IMR-90 (cell line): ENCODE measurements at regions not wholly inside any gene's neighbourhood (a gene's known extent, or its start where the extent isn't known, plus 50 kb on each side); places are given as distances from the start of the nearest gene placed in this dataset.

Experiments used
- ATAC-seq: fragments of 200-7000 bp; cut with Tn5 transposase; 2 replicates; pipeline ENCODE4 v1.9.1; 2020; ENCODE audit warnings: low read depth, mild to moderate bottlenecking, moderate library complexity
- BruUV-seq: library from RNA; stranded (reverse); fragments of 400-500 nt; replicated peaks from 2 replicates; lab custom pipeline; 2021; lab: Mats Ljungman, UMichigan
- CTCF ChIA-PET: fragments of 300-600 bp; formaldehyde crosslinking; extraction: SDS; loops from one replicate; lab custom pipeline; 2021; ENCODE audit warnings: antibody characterized with exemption; lab: Yijun Ruan, JAX
- POLR2A ChIA-PET: fragments of 300-600 bp; sonication (Branson Sonifier 250); formaldehyde crosslinking; loops from one replicate; lab custom pipeline; 2022; ENCODE audit warnings: antibody characterized with exemption; ENCODE audit not compliant: unreplicated experiment; lab: Charles Lee
- DNase-seq: peaks from one replicate; pipeline ENCODE4 v3.0.0; 2013
- H2AFZ ChIP-seq: replicated peaks from 2 replicates; pipeline ENCODE3; 2013; ENCODE audit warnings: low read length, mild to moderate bottlenecking; ENCODE audit not compliant: poor library complexity
- H2AK5ac ChIP-seq: 2 replicates; pipeline ENCODE4 v1.6.1; 2013; ENCODE audit warnings: low read depth, low read length, inconsistent platforms
- H2AK9ac ChIP-seq: replicated peaks from 2 replicates; pipeline ENCODE3; 2013; ENCODE audit warnings: mild to moderate bottlenecking, low read depth, low read length, moderate library complexity; ENCODE audit not compliant: poor library complexity
- H2BK120ac ChIP-seq: 2 replicates; pipeline ENCODE4 v1.6.1; 2013; ENCODE audit warnings: low read depth, low read length, inconsistent platforms
- H2BK15ac ChIP-seq: 3 replicates; pipeline ENCODE4 v1.6.1; 2013; ENCODE audit warnings: low read depth, low read length, inconsistent platforms
- H2BK20ac ChIP-seq: 2 replicates; pipeline ENCODE4 v1.6.1; 2013; ENCODE audit warnings: low read depth, mild to moderate bottlenecking, inconsistent platforms, low read length, moderate library complexity
- H2BK5ac ChIP-seq: 2 replicates; pipeline ENCODE4 v1.6.1; 2013; ENCODE audit warnings: mild to moderate bottlenecking, low read depth, low read length, inconsistent platforms; ENCODE audit not compliant: poor library complexity, severe bottlenecking
- H3K14ac ChIP-seq: replicated peaks from 2 replicates; pipeline ENCODE4 v1.6.1; 2013; ENCODE audit warnings: low read depth, low read length, inconsistent platforms
- H3K18ac ChIP-seq: 2 replicates; pipeline ENCODE4 v1.6.1; 2013; ENCODE audit warnings: low read depth, low read length, control low read depth
- H3K23ac ChIP-seq: 2 replicates; pipeline ENCODE4 v1.6.1; 2013; ENCODE audit warnings: low read depth, low read length, inconsistent platforms
- H3K27ac ChIP-seq: 2 replicates; pipeline ENCODE4 v1.5.1; 2013; ENCODE audit warnings: mild to moderate bottlenecking, control low read depth, low read length; ENCODE audit not compliant: insufficient read depth
- H3K27me3 ChIP-seq: 2 replicates; pipeline ENCODE4 v1.6.1; 2013; ENCODE audit warnings: low read length; ENCODE audit not compliant: control insufficient read depth, insufficient read depth
- H3K36me3 ChIP-seq: 2 replicates; pipeline ENCODE4 v1.6.1; 2013; ENCODE audit warnings: low read length, mixed read lengths; ENCODE audit not compliant: control insufficient read depth, insufficient read depth
- H3K4ac ChIP-seq: 2 replicates; pipeline ENCODE4 v1.6.1; 2013; ENCODE audit warnings: low read depth, low read length, inconsistent platforms
- H3K4me1 ChIP-seq: 2 replicates; pipeline ENCODE4 v1.6.1; 2013; ENCODE audit warnings: low read length, mixed read lengths; ENCODE audit not compliant: control insufficient read depth, insufficient read depth
- H3K4me2 ChIP-seq: 2 replicates; pipeline ENCODE4 v1.6.1; 2013; ENCODE audit warnings: low read depth, mild to moderate bottlenecking, control low read depth, low read length, moderate library complexity
- H3K4me3 ChIP-seq: 2 replicates; pipeline ENCODE4 v1.5.1; 2013; ENCODE audit warnings: low read depth, mild to moderate bottlenecking, control low read depth, low read length, moderate library complexity; ENCODE audit not compliant: insufficient read depth
- H3K56ac ChIP-seq: 2 replicates; pipeline ENCODE4 v1.6.1; 2013; ENCODE audit warnings: low read length, inconsistent platforms; ENCODE audit not compliant: insufficient read depth; ENCODE audit errors: extremely low read depth
- H3K79me1 ChIP-seq, 2 experiments: 2 replicates each; pipeline ENCODE4 v1.6.1; 2013; ENCODE audit warnings: low read length in 2 of 2, inconsistent platforms in 1 of 2, low read depth in 1 of 2
- H3K9ac ChIP-seq: 2 replicates; pipeline ENCODE4 v1.6.1; 2013; ENCODE audit warnings: low read depth, low read length, control low read depth
- H3K9me1 ChIP-seq: 2 replicates; pipeline ENCODE4 v1.6.1; 2013; ENCODE audit warnings: low read length, inconsistent platforms; ENCODE audit not compliant: insufficient read depth
- H3K9me3 ChIP-seq: 2 replicates; pipeline ENCODE4 v1.6.1; 2013; ENCODE audit warnings: low read length; ENCODE audit not compliant: control insufficient read depth, insufficient read depth
- H4K20me1 ChIP-seq: 2 replicates; pipeline ENCODE4 v1.6.1; 2013; ENCODE audit warnings: low read length, inconsistent platforms; ENCODE audit not compliant: insufficient read depth
- H4K5ac ChIP-seq: 2 replicates; pipeline ENCODE4 v1.6.1; 2013; ENCODE audit warnings: mild to moderate bottlenecking, low read depth, low read length, control low read depth
- H4K8ac ChIP-seq, 2 experiments: 2 replicates each; pipeline ENCODE4 v1.6.1; 2013; ENCODE audit warnings: low read depth in 2 of 2, low read length in 2 of 2, control low read depth in 1 of 2, inconsistent platforms in 1 of 2
- H4K91ac ChIP-seq: 2 replicates; pipeline ENCODE4 v1.6.1; 2013; ENCODE audit warnings: low read depth, low read length, inconsistent platforms; ENCODE audit not compliant: insufficient read depth
- CEBPB ChIP-seq: IDR thresholded peaks from 2 replicates; pipeline ENCODE4 v1.6.1; 2012; ENCODE audit warnings: low read depth, low read length, improper control_type of control experiment
- WGBS, 2 experiments: methylation state at CpG; one replicate each; pipeline versions ENCODE4 v1.1.5 to v1.1.7; 2013; ENCODE audit warnings: missing lambda C conversion rate in 2 of 2; ENCODE audit not compliant: insufficient read length in 1 of 2; ENCODE audit errors: extremely low coverage in 2 of 2; 5-methylcytosine and 5-hydroxymethylcytosine counted together
- dilution Hi-C: fragments of 300-500 bp; cut with HindIII; formaldehyde crosslinking; loops from one replicate; pipeline ENCODE4 v1.14.3; 2018; ENCODE audit warnings: low sequenced_read_pairs; ENCODE audit not compliant: unreplicated experiment
- in situ Hi-C: fragments of 300-500 bp; cut with MboI; formaldehyde crosslinking; loops from 3 replicates; pipeline ENCODE4 v1.14.3; 2019; ENCODE audit warnings: low sequenced_read_pairs, inconsistent platforms, mixed read lengths
- intact Hi-C: fragments of 100-400 bp; cut with micrococcal nuclease; formaldehyde crosslinking; loops from 2 replicates; pipeline ENCODE4 v1.10.0; 2022
- TF ChIP-seq, protein P1 (sequence below): conservative IDR thresholded peaks from 2 replicates; pipeline ENCODE4 v1.5.1; 2012; ENCODE audit warnings: mild to moderate bottlenecking, low read depth, low read length, improper control_type of control experiment
- TF ChIP-seq, protein P2 (sequence below): fragments of 150-350 bp; IDR thresholded peaks from 2 replicates; pipeline ENCODE4 v1.6.1; 2016; ENCODE audit warnings: low read depth, mild to moderate bottlenecking, low read length, moderate library complexity, borderline replicate concordance

DNA sequence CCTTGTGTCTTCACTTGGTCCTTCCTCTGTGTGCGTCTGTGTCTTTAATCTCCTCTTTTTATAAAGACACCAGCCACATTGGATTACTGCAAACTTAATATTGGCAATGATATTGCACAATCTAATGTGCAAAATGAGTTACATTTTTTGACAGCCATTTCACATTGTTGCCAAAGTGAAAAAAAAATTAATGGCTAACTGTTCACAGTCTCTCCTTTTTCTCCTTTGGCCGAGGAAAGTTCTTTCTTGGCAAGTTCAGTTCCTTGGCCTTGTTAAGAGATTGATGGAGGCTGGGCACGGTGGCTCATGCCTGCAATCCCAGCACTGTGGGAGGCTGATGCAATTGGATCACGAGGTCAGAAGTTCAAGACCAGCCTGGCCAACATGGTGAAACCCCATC is 62.2 kb upstream of the ZNF280D start:
- no peak for DNase-seq
- TF ChIP-seq, protein P1, sequence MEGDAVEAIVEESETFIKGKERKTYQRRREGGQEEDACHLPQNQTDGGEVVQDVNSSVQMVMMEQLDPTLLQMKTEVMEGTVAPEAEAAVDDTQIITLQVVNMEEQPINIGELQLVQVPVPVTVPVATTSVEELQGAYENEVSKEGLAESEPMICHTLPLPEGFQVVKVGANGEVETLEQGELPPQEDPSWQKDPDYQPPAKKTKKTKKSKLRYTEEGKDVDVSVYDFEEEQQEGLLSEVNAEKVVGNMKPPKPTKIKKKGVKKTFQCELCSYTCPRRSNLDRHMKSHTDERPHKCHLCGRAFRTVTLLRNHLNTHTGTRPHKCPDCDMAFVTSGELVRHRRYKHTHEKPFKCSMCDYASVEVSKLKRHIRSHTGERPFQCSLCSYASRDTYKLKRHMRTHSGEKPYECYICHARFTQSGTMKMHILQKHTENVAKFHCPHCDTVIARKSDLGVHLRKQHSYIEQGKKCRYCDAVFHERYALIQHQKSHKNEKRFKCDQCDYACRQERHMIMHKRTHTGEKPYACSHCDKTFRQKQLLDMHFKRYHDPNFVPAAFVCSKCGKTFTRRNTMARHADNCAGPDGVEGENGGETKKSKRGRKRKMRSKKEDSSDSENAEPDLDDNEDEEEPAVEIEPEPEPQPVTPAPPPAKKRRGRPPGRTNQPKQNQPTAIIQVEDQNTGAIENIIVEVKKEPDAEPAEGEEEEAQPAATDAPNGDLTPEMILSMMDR, result no peak
- TF ChIP-seq, protein P2, sequence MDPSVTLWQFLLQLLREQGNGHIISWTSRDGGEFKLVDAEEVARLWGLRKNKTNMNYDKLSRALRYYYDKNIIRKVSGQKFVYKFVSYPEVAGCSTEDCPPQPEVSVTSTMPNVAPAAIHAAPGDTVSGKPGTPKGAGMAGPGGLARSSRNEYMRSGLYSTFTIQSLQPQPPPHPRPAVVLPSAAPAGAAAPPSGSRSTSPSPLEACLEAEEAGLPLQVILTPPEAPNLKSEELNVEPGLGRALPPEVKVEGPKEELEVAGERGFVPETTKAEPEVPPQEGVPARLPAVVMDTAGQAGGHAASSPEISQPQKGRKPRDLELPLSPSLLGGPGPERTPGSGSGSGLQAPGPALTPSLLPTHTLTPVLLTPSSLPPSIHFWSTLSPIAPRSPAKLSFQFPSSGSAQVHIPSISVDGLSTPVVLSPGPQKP, result no peak
- TF ChIP-seq CEBPB, result peak; percentile 68; the same call in 1 of the 2 replicates
- CTCF ChIA-PET, result no interaction called here
- BruUV-seq, result no TSS peak
- Histone ChIP-seq H2BK120ac (no peak overlapping the region), H4K5ac (no peak overlapping the region), H3K4me2 (no peak overlapping the region), H4K8ac (no peak overlapping the region), H3K27ac (no peak overlapping the region), H2AK9ac (no peak overlapping the region), H3K4ac (no peak overlapping the region), H3K79me1 (no peaks in the 10 kb centered on the region), H3K9ac (no peak overlapping the region), H3K27me3 (no peaks in the 10 kb centered on the region), H3K4me1 (no peaks in the 10 kb centered on the region), H3K23ac (no peak overlapping the region), H4K91ac (no peak overlapping the region), H3K9me1 (no peaks in the 10 kb centered on the region; the same call in 1 of the 2 replicates), H3K9me3 (no peaks in the 10 kb centered on the region; the same call in 1 of the 2 replicates), H2BK15ac (no peak overlapping the region), H2AK5ac (no peak overlapping the region), H3K56ac (no peak overlapping the region), H3K18ac (no peak overlapping the region), H2BK5ac (no peak overlapping the region), H2AFZ (no peak overlapping the region), H2BK20ac (no peak overlapping the region), H3K36me3 (no peaks in the 10 kb centered on the region), H4K20me1 (no peaks in the 10 kb centered on the region), H3K4me3 (no peak overlapping the region), H3K14ac (no peak overlapping the region)
- POLR2A ChIA-PET, result no interaction called here
- dilution Hi-C loops (no loop called here), intact Hi-C loops (no loop called here), in situ Hi-C loops (no loop called here)
- no CpG with 5 or more reads among the region's 4 CpGs for WGBS, 2 experiments
- ATAC-seq, result no peak
